HEK293T (cell line): ENCODE measurements at regions not wholly inside any gene's neighbourhood (a gene's known extent, or its start where the extent isn't known, plus 50 kb on each side); places are given as distances from the start of the nearest gene placed in this dataset.

Experiments
- CTCF ChIA-PET: fragments of 350-600 bp; formaldehyde crosslinking; extraction: SDS; loops from one replicate; lab custom pipeline; 2021; ENCODE audit warnings: antibody characterized with exemption, inconsistent platforms; lab: Yijun Ruan, JAX
- POLR2A ChIA-PET: fragments of 350-600 bp; formaldehyde crosslinking; extraction: SDS; loops from one replicate; lab custom pipeline; 2020; ENCODE audit warnings: antibody characterized with exemption, inconsistent platforms; lab: Yijun Ruan, JAX
- DNase-seq: peaks from one replicate; pipeline ENCODE4 v3.0.0; 2012; ENCODE audit warnings: mixed read lengths; ENCODE audit errors: extremely low spot score
- ARNT ChIP-seq: fragments of 450-650 bp; IDR thresholded peaks from 2 replicates; pipeline ENCODE4 v1.6.1; 2017; ENCODE audit warnings: mild to moderate bottlenecking
- BHLHE40 ChIP-seq: fragments of 450-650 bp; IDR thresholded peaks from 2 replicates; pipeline ENCODE4 v1.6.1; 2016; ENCODE audit warnings: mild to moderate bottlenecking, moderate library complexity, borderline replicate concordance
- CTBP1 ChIP-seq: fragments of 450-650 bp; IDR thresholded peaks from 2 replicates; pipeline ENCODE4 v1.6.1; 2016; ENCODE audit warnings: borderline replicate concordance
- ELF4 ChIP-seq: fragments of 450-650 bp; IDR thresholded peaks from 2 replicates; pipeline ENCODE4 v1.6.1; 2017; ENCODE audit warnings: antibody characterized with exemption
- FOXA1 ChIP-seq: fragments of 450-650 bp; IDR thresholded peaks from 2 replicates; pipeline ENCODE4 v1.6.1; 2016; ENCODE audit warnings: mild to moderate bottlenecking
- FOXK2 ChIP-seq: fragments of 450-650 bp; IDR thresholded peaks from 2 replicates; pipeline ENCODE4 v1.6.1; 2016; ENCODE audit warnings: mild to moderate bottlenecking
- FOXM1 ChIP-seq: fragments of 450-650 bp; IDR thresholded peaks from 2 replicates; pipeline ENCODE4 v1.6.1; 2017; ENCODE audit warnings: mild to moderate bottlenecking, borderline replicate concordance
- HDGF ChIP-seq: fragments of 450-650 bp; IDR thresholded peaks from 2 replicates; pipeline ENCODE4 v1.6.1; 2017; ENCODE audit warnings: antibody characterized with exemption, borderline replicate concordance
- L3MBTL2 ChIP-seq: fragments of 450-650 bp; conservative IDR thresholded peaks from 2 replicates; pipeline ENCODE4 v1.6.1; 2016; ENCODE audit warnings: mild to moderate bottlenecking
- LEF1 ChIP-seq: fragments of 450-650 bp; IDR thresholded peaks from 2 replicates; pipeline ENCODE4 v1.6.1; 2017; ENCODE audit warnings: mild to moderate bottlenecking, borderline replicate concordance
- NFRKB ChIP-seq: fragments of 450-650 bp; IDR thresholded peaks from 2 replicates; pipeline ENCODE4 v1.6.1; 2016; ENCODE audit warnings: mild to moderate bottlenecking, moderate library complexity
- PKNOX1 ChIP-seq: fragments of 450-650 bp; IDR thresholded peaks from 2 replicates; pipeline ENCODE4 v1.6.1; 2016
- SP1 ChIP-seq: fragments of 450-650 bp; IDR thresholded peaks from 2 replicates; pipeline ENCODE4 v1.6.1; 2017
- SUZ12 ChIP-seq: fragments of 450-650 bp; IDR thresholded peaks from 2 replicates; pipeline ENCODE4 v1.6.1; 2016; ENCODE audit warnings: mild to moderate bottlenecking
- TARDBP ChIP-seq: fragments of 450-650 bp; IDR thresholded peaks from 2 replicates; pipeline ENCODE4 v1.6.1; 2016
- ZNF384 ChIP-seq: fragments of 450-650 bp; IDR thresholded peaks from 2 replicates; pipeline ENCODE4 v1.6.1; 2016

- ChIA-PET CTCF (no interaction called here), POLR2A (no interaction called here)
- TF ChIP-seq PKNOX1, result no peak
- TF ChIP-seq L3MBTL2, result no peak
- no peak for TF ChIP-seq LEF1
- TF ChIP-seq SUZ12, result no peak
- TF ChIP-seq ARNT, result no peak
- TF ChIP-seq BHLHE40, result no peak
- no peak for TF ChIP-seq ELF4
- no peak for TF ChIP-seq NFRKB
- TF ChIP-seq TARDBP, result no peak
- TF ChIP-seq HDGF, result no peak
- TF ChIP-seq SP1, result no peak
- TF ChIP-seq FOXA1, result no peak
- no peak for TF ChIP-seq FOXM1
- TF ChIP-seq CTBP1, result no peak
- DNase-seq, result no peak
Observed at GRCh38 chr4:24175707-24176106, 285.9 kb upstream of the PPARGC1A start.

- POLR2A ChIA-PET, result no interaction called here
- TF ChIP-seq L3MBTL2 (no peak), FOXA1 (no peak), PKNOX1 (no peak), NFRKB (no peak), SUZ12 (no peak), SP1 (no peak), BHLHE40 (no peak), FOXK2 (no peak), TARDBP (no peak), ZNF384 (no peak), FOXM1 (no peak), ELF4 (no peak), ARNT (no peak), CTBP1 (no peak)
- DNase-seq, result no peak
- CTCF ChIA-PET, result no interaction called here
Observed at GRCh38 chr4:24174602-24175001, 284.8 kb upstream of the PPARGC1A start.

GRCh38 chr4:24172406-24172805, 282.6 kb upstream of the PPARGC1A start:
- no peak for DNase-seq
- CTCF ChIA-PET, result no interaction called here
- TF ChIP-seq PKNOX1 (no peak), ARNT (no peak), HDGF (no peak), ZNF384 (no peak), FOXM1 (no peak), ELF4 (no peak), LEF1 (no peak), SP1 (no peak), SUZ12 (no peak), NFRKB (no peak), FOXA1 (no peak), TARDBP (no peak)

GRCh38 chr4:24169956-24170355, 280.1 kb upstream of the PPARGC1A start:
- CTCF ChIA-PET, result interaction anchor here (0.6 kb wide), 1 partner anchor 11 kb away, joined by 8 read pairs; no protein-coding TSS in a partner anchor
- no peak for DNase-seq
- POLR2A ChIA-PET, result no interaction called here
- TF ChIP-seq FOXA1 (no peak), TARDBP (no peak), CTBP1 (no peak), LEF1 (no peak), L3MBTL2 (no peak), NFRKB (no peak), ARNT (no peak), SUZ12 (no peak), HDGF (no peak), BHLHE40 (no peak), FOXK2 (no peak), ZNF384 (no peak), PKNOX1 (no peak), FOXM1 (no peak), SP1 (no peak), ELF4 (no peak)

More at GRCh38 chr4:24172406-24172805, 282.6 kb upstream of the PPARGC1A start:
- POLR2A ChIA-PET, result no interaction called here

GRCh38 chr4:24168658-24169057, 278.8 kb upstream of the PPARGC1A start:
- POLR2A ChIA-PET, result no interaction called here
- no peak for TF ChIP-seq BHLHE40
- TF ChIP-seq TARDBP, result no peak
- TF ChIP-seq ELF4, result no peak
- no peak for TF ChIP-seq FOXA1
- no peak for TF ChIP-seq SUZ12
- no peak for TF ChIP-seq ZNF384
- DNase-seq, result no peak
- CTCF ChIA-PET, result no interaction called here

- no peak for DNase-seq
- POLR2A ChIA-PET, result no interaction called here
- no peak for TF ChIP-seq HDGF
- no peak for TF ChIP-seq ARNT
- TF ChIP-seq LEF1, result no peak
- TF ChIP-seq NFRKB, result no peak
- TF ChIP-seq BHLHE40, result no peak
- TF ChIP-seq ZNF384, result no peak
- TF ChIP-seq FOXA1, result no peak
- TF ChIP-seq ELF4, result no peak
- no peak for TF ChIP-seq CTBP1
- TF ChIP-seq L3MBTL2, result no peak
- TF ChIP-seq SP1, result no peak
- no peak for TF ChIP-seq PKNOX1
- TF ChIP-seq TARDBP, result no peak
- no peak for TF ChIP-seq FOXK2
- TF ChIP-seq FOXM1, result no peak
- no peak for TF ChIP-seq SUZ12
- CTCF ChIA-PET, result no interaction called here
Observed at GRCh38 chr4:24166501-24166900, 276.7 kb upstream of the PPARGC1A start.
